Ishikawa (cell line): ENCODE measurements at regions not wholly inside any gene's neighbourhood (a gene's known extent, or its start where the extent isn't known, plus 50 kb on each side); places are given as distances from the start of the nearest gene placed in this dataset.

Experiments
- CEBPB ChIP-seq: IDR thresholded peaks from 2 replicates; pipeline ENCODE4 v1.6.1; 2012
- CREB1 ChIP-seq: IDR thresholded peaks from 2 replicates; pipeline ENCODE4 v1.6.1; 2012; ENCODE audit warnings: low read depth
- EGR1 ChIP-seq: IDR thresholded peaks from 2 replicates; pipeline ENCODE4 v1.6.1; 2012
- EP300 ChIP-seq: IDR thresholded peaks from 2 replicates; pipeline ENCODE4 v1.6.1; 2012; ENCODE audit warnings: borderline replicate concordance
- FOXM1 ChIP-seq: IDR thresholded peaks from 2 replicates; pipeline ENCODE4 v1.6.1; 2012; ENCODE audit warnings: low read depth, borderline replicate concordance
- NFIC ChIP-seq: IDR thresholded peaks from 2 replicates; pipeline ENCODE4 v1.6.1; 2012
- RAD21 ChIP-seq: IDR thresholded peaks from 2 replicates; pipeline ENCODE4 v1.6.1; 2012; ENCODE audit warnings: low read depth
- TAF1 ChIP-seq: IDR thresholded peaks from 2 replicates; pipeline ENCODE4 v1.6.1; 2012; ENCODE audit warnings: low read depth, mild to moderate bottlenecking
- TCF12 ChIP-seq: IDR thresholded peaks from 2 replicates; pipeline ENCODE4 v1.6.1; 2012; ENCODE audit warnings: low read depth
- TEAD4 ChIP-seq: IDR thresholded peaks from 2 replicates; pipeline ENCODE4 v1.6.1; 2012
- YY1 ChIP-seq: IDR thresholded peaks from 2 replicates; pipeline ENCODE4 v1.6.1; 2012; ENCODE audit warnings: low read depth
- ZBTB7A ChIP-seq: IDR thresholded peaks from 2 replicates; pipeline ENCODE4 v1.6.1; 2012; ENCODE audit warnings: low read depth
- TF ChIP-seq, protein P1 (sequence below): IDR thresholded peaks from 2 replicates; pipeline ENCODE4 v1.6.1; 2012
- TF ChIP-seq, protein P2 (sequence below): IDR thresholded peaks from 2 replicates; pipeline ENCODE4 v1.6.1; 2012
- TF ChIP-seq, protein P3 (sequence below): IDR thresholded peaks from 2 replicates; pipeline ENCODE4 v1.6.1; 2012; ENCODE audit warnings: low read depth, mild to moderate bottlenecking

DNA sequence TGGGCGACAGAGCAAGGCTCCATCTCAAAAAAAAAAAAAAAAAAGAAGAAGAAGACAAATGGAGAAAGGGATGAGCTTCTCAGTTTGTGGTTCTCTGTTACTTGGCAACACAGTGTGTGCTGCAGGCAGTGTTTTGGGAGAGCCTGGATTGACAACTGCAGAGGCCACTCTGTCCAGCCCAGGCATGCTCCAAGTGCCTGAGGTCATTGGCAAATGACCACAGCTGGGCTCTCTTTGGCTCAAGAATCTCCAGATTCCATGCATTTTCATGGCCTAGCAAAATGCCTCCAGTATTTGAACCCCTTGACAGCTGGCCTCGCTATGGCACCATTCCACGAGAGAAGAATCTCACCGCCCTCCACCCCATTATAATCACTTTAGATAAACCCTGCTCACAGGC lies 126.2 kb downstream of the ANKRD60 start:
- TF ChIP-seq EP300 (no peak), NFIC (no peak), TAF1 (no peak), TCF12 (no peak), EGR1 (no peak), CEBPB (no peak), TEAD4 (no peak), RAD21 (no peak), YY1 (no peak), ZBTB7A (no peak), CREB1 (no peak)
- TF ChIP-seq, protein P1, sequence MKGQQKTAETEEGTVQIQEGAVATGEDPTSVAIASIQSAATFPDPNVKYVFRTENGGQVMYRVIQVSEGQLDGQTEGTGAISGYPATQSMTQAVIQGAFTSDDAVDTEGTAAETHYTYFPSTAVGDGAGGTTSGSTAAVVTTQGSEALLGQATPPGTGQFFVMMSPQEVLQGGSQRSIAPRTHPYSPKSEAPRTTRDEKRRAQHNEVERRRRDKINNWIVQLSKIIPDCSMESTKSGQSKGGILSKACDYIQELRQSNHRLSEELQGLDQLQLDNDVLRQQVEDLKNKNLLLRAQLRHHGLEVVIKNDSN = no peak
- TF ChIP-seq, protein P2, sequence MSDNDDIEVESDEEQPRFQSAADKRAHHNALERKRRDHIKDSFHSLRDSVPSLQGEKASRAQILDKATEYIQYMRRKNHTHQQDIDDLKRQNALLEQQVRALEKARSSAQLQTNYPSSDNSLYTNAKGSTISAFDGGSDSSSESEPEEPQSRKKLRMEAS = no peak
- TF ChIP-seq, protein P3, sequence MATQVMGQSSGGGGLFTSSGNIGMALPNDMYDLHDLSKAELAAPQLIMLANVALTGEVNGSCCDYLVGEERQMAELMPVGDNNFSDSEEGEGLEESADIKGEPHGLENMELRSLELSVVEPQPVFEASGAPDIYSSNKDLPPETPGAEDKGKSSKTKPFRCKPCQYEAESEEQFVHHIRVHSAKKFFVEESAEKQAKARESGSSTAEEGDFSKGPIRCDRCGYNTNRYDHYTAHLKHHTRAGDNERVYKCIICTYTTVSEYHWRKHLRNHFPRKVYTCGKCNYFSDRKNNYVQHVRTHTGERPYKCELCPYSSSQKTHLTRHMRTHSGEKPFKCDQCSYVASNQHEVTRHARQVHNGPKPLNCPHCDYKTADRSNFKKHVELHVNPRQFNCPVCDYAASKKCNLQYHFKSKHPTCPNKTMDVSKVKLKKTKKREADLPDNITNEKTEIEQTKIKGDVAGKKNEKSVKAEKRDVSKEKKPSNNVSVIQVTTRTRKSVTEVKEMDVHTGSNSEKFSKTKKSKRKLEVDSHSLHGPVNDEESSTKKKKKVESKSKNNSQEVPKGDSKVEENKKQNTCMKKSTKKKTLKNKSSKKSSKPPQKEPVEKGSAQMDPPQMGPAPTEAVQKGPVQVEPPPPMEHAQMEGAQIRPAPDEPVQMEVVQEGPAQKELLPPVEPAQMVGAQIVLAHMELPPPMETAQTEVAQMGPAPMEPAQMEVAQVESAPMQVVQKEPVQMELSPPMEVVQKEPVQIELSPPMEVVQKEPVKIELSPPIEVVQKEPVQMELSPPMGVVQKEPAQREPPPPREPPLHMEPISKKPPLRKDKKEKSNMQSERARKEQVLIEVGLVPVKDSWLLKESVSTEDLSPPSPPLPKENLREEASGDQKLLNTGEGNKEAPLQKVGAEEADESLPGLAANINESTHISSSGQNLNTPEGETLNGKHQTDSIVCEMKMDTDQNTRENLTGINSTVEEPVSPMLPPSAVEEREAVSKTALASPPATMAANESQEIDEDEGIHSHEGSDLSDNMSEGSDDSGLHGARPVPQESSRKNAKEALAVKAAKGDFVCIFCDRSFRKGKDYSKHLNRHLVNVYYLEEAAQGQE = no peak

DNA sequence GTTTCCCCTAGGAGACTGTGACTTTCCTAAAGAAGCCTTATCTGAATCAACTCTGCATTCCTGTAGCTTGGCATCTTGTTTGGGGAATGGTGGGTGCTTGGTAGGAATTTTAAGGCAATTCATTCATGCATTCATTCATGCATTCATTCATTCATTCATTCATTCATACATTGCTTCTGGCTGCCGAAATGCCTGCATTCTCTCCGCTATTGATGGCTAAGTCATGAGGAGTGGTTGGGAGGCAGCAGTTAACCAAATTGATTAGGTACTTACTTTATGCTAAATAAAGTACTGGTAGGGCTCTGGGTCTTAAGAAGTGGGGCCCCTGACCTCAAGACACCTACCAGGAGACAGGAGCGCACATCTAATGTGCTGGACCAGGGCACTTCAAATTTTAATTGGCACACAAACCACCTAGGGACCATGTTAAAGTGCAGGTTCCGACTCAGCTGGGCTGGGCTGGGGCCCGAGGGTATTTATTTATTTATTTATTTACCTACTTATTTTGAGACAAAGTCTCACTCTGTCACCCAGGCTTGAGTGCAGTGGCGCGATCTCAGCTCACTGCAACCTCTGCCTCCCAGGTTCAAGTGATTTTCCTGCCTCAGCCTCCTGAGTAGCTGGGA lies 127.6 kb downstream of the ANKRD60 start:
- TF ChIP-seq, protein P3 = no peak
- TF ChIP-seq YY1 = no peak
- TF ChIP-seq FOXM1 = no peak
- no peak for TF ChIP-seq TAF1
- no peak for TF ChIP-seq TCF12
- no peak for TF ChIP-seq EGR1
- TF ChIP-seq RAD21 = no peak
- no peak for TF ChIP-seq CEBPB
- no peak for TF ChIP-seq CREB1
- TF ChIP-seq ZBTB7A = no peak
- no peak for TF ChIP-seq TEAD4
- TF ChIP-seq, protein P1 = no peak
- no peak for TF ChIP-seq EP300

DNA sequence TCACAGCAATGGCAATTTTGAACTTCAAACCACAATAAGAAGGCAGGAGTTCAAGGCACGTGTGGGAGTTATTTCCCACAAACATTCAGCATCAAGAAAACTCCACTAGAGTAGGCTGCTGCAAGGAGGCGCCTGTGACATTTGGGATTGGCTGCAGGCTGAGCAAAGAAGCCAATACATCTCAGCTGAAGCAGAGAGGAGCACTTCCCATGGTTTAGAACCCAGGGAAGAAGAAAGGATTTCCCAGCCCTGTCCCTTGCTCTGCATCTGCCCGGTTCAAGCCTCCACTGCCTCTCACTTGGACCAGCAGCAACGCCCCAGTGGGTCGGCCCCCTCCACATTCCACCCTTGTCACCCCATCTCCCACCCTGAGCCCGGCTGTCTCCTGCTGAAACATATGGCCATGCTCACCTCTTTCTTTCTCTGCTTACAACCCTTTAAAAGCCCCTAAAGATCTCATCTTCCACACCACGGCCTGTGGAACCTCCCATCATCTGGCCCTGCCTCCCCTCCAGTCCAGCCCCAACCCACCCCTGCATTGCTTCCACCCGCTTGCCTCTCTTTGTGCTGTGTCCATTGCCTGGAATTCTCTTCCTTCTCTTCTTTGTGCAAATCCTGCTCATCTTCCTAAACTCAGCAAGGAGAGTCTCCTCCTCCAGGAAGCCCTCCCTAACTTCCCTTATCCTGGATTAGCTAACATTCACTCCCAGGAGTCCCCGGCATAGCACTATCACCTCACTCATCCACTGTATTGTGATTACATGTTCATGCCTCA lies 128.3 kb downstream of the ANKRD60 start:
- TF ChIP-seq TAF1 = no peak
- no peak for TF ChIP-seq TEAD4
- TF ChIP-seq CEBPB = no peak
- TF ChIP-seq EGR1 = no peak
- TF ChIP-seq, protein P3 = no peak
- no peak for TF ChIP-seq EP300
- no peak for TF ChIP-seq NFIC
- no peak for TF ChIP-seq ZBTB7A
- TF ChIP-seq FOXM1 = no peak
- TF ChIP-seq, protein P2 = no peak
- TF ChIP-seq RAD21 = no peak
- TF ChIP-seq, protein P1 = no peak
- TF ChIP-seq TCF12 = no peak
